ENCODE measurements at regions not wholly inside any gene's neighbourhood (a gene's known extent, or its start where the extent isn't known, plus 50 kb on each side); places are given as distances from the start of the nearest gene placed in this dataset.

DNA sequence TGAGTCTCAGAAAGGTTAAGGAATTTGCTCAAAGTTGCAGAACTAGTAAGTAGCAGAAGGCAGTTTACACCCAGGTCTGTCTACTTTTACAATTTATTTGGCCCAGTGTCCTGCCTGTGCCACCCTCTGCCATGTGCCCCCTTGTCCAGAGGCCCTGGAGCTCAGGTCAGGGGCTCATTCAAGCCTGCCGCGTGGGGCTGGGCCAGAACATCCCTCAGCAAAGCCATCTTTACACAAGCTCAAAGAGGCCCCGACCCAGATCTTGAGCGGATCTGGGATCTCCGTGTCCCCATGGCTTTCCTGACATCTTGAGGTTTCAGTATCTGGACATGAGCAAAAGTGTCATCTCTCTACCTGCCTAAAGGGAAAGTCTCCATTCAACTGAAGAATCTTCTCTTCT is 76.4 kb upstream of the VSTM2B start:
- TF ChIP-seq, protein P1, sequence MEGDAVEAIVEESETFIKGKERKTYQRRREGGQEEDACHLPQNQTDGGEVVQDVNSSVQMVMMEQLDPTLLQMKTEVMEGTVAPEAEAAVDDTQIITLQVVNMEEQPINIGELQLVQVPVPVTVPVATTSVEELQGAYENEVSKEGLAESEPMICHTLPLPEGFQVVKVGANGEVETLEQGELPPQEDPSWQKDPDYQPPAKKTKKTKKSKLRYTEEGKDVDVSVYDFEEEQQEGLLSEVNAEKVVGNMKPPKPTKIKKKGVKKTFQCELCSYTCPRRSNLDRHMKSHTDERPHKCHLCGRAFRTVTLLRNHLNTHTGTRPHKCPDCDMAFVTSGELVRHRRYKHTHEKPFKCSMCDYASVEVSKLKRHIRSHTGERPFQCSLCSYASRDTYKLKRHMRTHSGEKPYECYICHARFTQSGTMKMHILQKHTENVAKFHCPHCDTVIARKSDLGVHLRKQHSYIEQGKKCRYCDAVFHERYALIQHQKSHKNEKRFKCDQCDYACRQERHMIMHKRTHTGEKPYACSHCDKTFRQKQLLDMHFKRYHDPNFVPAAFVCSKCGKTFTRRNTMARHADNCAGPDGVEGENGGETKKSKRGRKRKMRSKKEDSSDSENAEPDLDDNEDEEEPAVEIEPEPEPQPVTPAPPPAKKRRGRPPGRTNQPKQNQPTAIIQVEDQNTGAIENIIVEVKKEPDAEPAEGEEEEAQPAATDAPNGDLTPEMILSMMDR (conservative IDR thresholded peaks at IDR 0.05; ENCODE audit: low read length) = no peak
- TF ChIP-seq EZH2phosphoT487 (IDR thresholded peaks at IDR 0.05; ENCODE audit: borderline replicate concordance, low read depth, low read length) = no peak
